ENCODE measurements at regions not wholly inside any gene's neighbourhood (a gene's known extent, or its start where the extent isn't known, plus 50 kb on each side); places are given as distances from the start of the nearest gene placed in this dataset.
"Not testable (repeated sequence)": the region's sequence is repeated elsewhere in the genome, so short reads cannot be mapped to it uniquely, and the experiment has no call there.

DNA sequence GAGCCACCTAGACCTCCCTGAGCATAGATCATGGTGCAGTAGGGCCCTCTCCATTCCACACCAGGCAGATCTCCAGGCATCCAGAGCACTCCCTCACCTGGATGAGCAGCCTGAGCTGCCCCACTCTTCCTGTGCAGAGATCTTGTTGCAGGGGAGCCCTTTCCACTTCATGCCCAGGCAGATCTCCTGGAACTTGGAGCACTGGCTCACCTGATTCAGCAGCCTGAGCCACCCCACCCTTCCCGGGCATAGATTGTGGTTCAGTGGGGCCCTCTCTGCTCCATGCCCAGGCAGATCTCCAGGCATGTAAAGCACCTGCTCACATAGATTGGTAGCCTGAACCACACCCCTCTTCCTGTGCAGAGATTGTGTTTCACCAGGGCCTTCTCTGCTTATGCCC, 78.0 kb downstream of the SEC16B start:
- DNase-seq (ENCODE audit: low spot score): no peak

- no peak for DNase-seq (ENCODE audit: low spot score)
These were observed 79.4 kb downstream of the SEC16B start for GRCh38 chr1:177890479-177890878.

DNA sequence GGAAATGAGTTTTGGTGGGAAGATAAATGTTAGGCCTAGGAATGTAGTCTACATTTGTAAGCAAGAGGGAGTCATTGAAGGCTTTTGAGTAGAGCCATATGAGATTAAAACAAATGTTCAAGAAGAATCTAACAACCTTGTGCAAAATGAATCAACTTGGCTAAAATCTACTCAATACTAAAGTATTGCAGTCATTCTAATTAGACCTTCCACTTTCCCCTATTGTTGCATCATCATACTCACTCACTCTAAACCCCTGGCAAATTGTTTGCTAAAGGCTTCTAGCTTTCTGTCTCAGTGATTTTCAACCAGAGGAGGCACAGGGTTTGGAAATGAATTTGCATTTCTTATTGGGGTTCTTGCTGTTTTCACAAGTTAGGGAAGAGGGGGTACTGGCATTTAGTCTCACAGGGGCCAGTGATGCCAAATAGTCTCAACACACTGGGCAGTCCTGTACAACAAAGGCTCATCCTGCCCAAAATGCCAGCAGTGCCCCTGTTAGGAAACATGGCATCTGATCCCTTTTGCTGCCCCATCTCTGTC, 85.3 kb downstream of the SEC16B start:
- DNase-seq (ENCODE audit: low spot score): no peak

GRCh38 chr1:177883581-177883980, 86.3 kb downstream of the SEC16B start:
- DNase-seq (ENCODE audit: low spot score): no peak

DNA sequence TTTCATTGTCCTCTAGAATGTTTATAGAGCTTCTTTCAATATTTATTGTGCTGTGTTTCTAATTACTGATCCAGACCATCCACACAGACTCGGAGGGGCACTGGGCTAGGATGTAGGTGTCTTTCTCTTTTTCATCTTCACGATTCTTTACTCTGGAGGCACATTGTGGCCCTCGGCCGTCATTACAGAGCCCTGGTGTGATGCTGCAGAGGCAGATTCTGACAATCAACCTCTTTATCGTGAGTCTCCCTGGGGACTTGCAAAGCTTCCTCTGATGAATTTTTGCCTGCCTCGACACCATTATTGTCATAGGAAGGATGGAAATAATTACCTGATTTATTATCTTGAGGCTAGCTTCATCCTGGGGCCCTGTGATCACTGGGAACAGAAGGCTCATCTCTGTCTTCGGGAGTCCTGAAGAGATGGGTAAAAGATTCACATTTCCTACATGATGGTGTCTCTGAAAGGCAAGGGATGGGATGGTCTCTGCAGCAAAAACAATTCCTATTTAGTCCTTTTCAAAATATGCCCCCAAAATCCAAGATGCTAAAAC, 89.4 kb downstream of the SEC16B start:
- no peak for DNase-seq (ENCODE audit: low spot score)

DNA sequence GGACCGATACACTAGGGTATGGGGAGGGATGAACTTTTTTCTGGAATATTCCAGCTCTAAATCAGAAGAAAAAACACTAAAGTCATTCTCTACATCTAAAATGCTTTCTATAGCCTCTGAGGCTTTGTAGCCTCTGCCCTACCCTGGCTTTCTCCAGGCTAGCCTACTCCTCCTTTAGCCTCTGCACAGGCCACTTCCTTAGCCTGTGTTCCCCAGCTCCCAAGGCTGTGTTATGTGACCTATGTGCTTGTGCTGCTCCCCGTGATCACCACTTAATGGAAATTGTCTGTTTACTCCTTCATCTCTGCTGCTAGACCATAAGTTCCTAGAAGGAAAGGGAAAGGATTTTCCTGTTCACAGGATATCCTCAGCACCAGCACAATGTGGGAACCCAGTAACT, 92.8 kb downstream of the SEC16B start:
- DNase-seq (ENCODE audit: low spot score): no peak

GRCh38 chr1:177873238-177873637, 96.6 kb downstream of the SEC16B start:
- no peak for DNase-seq (ENCODE audit: low spot score)

GRCh38 chr1:177872308-177872900, 97.5 kb downstream of the SEC16B start:
- peak; percentile 20 for DNase-seq (ENCODE audit: low spot score)

GRCh38 chr1:177871613-177872307, 98.1 kb downstream of the SEC16B start:
- DNase-seq (ENCODE audit: low spot score): no peak

- no peak for DNase-seq (ENCODE audit: low spot score)
These were observed 100.3 kb downstream of the SEC16B start for GRCh38 chr1:177869586-177869985.

DNA sequence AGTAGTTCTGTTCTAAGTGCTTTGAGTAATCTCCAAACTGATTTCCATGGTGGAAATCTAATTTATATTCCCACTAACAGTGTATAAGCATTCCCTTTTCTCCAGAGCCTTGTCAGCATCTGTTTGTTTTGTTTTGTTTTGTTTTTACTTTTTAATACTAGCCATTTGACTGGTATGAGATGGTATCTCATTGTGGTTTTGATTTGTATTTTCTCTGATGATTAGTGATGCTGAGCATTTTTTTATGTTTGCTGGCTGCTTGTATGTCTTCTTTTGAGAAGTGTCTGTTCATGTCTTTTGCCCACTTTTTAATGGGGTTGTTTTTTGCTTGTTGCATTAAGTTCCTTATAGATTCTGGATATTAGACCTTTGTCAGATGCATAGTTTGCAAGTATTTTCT, 100.8 kb downstream of the SEC16B start:
- DNase-seq (ENCODE audit: low spot score): not testable (repeated sequence)

DNA sequence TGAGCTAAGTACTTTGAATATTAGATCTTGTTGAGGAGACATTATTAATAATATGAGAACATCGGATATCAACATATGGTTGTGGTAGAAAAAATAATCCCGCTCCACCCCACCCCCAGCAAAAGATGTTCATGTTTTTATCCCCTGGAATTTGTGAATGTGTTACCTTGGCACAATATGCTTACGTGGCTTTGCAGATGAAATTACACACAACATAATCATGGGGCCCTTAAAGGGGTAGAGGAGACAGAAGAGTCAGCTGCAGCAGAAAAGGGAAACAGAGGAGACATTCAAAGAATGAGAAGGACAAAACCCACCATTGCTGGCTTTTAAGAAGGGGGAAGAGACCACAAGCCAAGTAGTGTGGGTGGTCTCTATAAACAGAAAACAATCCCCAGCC, 104.1 kb downstream of the SEC16B start:
- no peak for DNase-seq (ENCODE audit: low spot score)

- no peak for DNase-seq (ENCODE audit: low spot score)
These were observed 105.1 kb downstream of the SEC16B start for GRCh38 chr1:177864538-177865305.

DNA sequence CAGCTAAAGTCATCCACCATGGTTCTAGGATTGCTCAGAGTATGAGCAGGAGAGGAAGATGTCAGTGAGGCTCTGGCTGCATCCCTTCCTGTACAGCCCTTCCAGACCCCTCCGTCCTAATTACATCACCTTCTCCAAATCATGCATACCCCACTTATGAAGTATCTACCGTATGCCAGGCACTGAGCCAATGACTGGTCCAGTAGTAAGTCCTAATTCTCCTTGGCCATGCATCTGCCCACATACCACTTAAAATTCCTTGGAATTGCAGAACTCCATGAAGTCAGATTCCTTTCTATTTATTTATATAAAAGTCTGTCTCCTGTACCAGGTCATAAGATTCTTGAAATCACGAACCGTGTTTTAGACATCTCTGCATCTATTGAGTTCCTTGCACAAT, 106.1 kb downstream of the SEC16B start:
- DNase-seq (ENCODE audit: low spot score): no peak

- no peak for DNase-seq (ENCODE audit: low spot score)
These were observed 106.9 kb downstream of the SEC16B start for GRCh38 chr1:177862916-177863315.

DNA sequence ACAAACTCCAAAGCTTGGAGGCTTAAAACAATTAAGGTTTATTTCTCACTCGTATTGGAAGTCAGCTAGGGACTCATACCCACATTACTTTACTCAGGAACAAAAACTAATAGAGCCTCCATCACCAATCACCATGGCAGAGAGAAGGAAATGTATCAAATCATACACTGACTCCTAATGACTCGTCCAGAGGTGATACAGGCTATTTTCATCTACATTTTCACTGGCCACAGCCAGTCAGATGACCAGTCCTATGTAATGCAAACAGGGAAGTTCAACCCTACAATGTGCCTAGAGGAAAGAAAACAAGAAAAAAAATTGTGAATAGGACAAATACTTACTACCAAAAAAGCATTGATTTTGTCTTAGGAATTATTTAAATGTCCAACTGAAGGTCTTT, 110.3 kb downstream of the SEC16B start:
- no peak for DNase-seq (ENCODE audit: low spot score)

DNA sequence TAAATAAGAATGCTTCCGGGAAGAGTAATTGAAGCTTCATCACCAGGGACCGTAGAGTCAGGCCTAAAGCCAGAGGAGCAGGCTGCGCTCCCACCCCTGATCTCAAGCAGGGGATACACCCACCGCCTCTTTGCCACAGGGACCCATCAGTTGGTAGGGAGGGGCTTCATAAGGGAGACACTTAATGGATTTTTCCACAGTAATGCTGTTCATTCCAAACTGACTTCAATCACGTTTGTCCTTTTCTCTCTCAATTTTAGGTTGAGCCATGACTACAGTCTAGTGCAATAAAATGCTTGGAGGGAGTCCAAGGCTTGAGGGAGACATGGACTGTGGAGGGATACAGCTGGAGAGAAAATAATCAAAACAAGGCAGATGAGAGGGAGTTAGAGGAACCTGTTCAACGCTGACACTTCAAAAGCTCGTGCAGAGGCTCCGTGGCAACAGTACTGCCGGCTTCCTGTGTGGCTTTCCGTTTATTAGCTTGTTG, 111.5 kb downstream of the SEC16B start:
- DNase-seq (ENCODE audit: low spot score): no peak

DNA sequence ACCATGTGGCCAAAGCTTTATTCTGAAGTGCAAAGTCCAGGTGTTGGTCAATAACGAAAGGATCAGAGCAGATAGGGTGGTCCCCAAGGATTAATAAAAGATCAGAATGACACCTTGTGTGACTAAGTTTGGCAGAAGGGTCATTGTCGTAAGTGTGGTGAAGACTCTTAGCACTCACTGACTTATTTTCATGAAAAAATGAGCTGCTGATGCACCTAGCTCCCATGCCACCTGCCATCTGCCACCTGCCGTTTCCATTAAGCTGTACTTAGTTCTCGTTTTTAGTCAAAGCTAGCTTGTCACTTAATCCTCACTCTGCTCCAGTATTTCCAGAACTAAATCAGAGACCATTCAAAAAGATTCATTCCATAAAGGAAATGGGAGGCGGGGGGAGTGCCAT, 112.6 kb downstream of the SEC16B start:
- no peak for DNase-seq (ENCODE audit: low spot score)

- DNase-seq (ENCODE audit: low spot score): no peak
These were observed 114.9 kb downstream of the SEC16B start for GRCh38 chr1:177854951-177855350.

DNA sequence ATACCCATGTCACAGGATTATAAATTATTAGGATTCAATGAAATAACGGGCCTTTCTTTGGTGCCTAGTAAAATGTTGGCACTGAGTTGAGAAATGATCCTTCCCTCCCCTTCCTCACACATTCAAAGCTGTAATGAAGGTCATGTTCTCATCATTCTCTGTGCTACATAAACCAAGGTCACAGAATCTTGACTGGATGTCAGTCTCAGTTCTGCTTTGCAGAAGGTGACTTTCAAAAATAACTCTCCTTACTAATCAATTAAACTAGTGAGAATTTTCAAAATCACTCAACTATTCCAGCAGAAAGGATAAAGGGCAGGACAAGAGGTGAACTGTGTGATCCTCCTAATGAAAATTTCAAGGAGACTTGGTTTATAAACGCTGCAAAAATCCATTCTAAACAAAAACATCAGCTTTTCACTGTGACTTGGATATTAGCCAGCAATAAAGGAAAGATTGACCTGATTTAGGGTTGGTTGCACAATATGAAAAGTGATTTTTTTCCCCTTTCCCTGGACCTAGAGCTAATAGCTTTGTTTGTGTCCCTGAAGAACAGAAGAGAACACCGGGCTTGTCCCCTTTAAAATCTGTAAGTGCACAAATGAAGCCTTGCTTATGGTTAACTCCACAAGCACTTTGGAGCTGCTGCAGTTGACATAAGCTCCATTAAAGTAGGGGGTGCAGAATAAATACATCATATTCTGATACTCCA, 120.1 kb downstream of the SEC16B start:
- no peak for DNase-seq (ENCODE audit: low spot score)

DNA sequence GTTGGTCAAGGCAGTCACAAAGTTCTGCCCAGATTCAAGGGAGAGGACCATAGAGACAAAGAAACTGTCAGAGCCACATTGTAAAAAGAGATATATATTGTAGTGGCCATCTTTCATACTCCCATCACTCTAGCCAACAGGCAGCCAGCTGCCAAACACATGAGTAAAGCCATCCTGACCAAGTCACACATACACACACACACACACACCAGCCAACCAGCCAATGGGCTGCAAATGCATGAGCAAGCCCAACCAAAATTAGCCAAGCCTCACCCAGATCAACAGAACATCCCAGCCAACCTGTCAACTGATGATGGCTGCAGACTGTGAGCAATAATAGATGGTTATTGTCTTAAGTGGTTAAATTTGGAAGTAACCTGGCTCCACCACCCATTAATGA, 120.7 kb downstream of the SEC16B start:
- no peak for DNase-seq (ENCODE audit: low spot score)

- DNase-seq (ENCODE audit: low spot score): no peak
These were observed 121.3 kb downstream of the SEC16B start for GRCh38 chr1:177848577-177848976.

Measured in HuH-7.5 (cell line).